Colonic mucosa (tissue), 4 donors: ENCODE measurements at regions not wholly inside any gene's neighbourhood (a gene's known extent, or its start where the extent isn't known, plus 50 kb on each side); places are given as distances from the start of the nearest gene placed in this dataset.

Experiments
- DNase-seq: peaks from one replicate; pipeline ENCODE4 v3.0.0-alpha.2; 2020
- H3K27ac ChIP-seq: fragments of 200-600 bp; one replicate; pipeline ENCODE4 v1.8.0; 2021
- H3K27me3 ChIP-seq: fragments of 200-600 bp; one replicate; pipeline ENCODE4 v1.8.0; 2021
- H3K36me3 ChIP-seq: fragments of 200-600 bp; one replicate; pipeline ENCODE4 v1.8.0; 2021
- H3K4me1 ChIP-seq: fragments of 200-600 bp; one replicate; pipeline ENCODE4 v1.8.0; 2021; ENCODE audit warnings: mild to moderate bottlenecking
- H3K4me3 ChIP-seq: fragments of 200-600 bp; one replicate; pipeline ENCODE4 v1.8.0; 2021
- H3K9ac ChIP-seq, 2 donors: one replicate each; pipeline ENCODE4 v1.7.0; 2013; ENCODE audit warnings: control low read depth in 2 of 2, low read depth in 2 of 2, low read length in 2 of 2
- H3K9me3 ChIP-seq: fragments of 200-600 bp; one replicate; pipeline ENCODE4 v1.8.0; 2021
- intact Hi-C: fragments of 100-400 bp; cut with DNase I; formaldehyde crosslinking; loops from one replicate; pipeline ENCODE4 v1.14.1; 2022
- TF ChIP-seq, protein P1 (sequence below): fragments of 200-600 bp; IDR thresholded peaks from one replicate; pipeline ENCODE4 v1.8.0; 2022; ENCODE audit warnings: antibody characterized with exemption, mild to moderate bottlenecking
- donor health status: healthy.
- donor health status: DM: no; HTN: no; CAD: no.
- donor health status: DM: no; HTN: no; CAD: no.

DNA sequence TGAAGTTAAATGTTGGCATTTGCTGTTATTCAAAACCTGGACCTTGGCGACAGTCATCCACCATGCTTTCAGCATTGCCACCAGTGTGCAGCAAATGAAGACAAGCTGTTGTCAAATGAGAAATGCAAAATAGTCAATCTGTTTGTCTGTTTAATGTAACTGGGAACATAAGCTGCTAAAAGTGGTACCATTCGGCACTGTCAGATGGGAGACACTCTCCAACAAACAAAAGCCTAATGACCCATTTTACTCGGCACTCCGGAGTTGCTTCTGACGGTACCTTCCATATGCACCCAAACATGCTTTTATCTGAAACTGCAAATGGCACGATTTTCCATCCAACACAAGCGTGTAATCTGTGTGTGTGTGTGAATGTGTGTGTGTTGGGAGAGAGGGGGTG lies 297.8 kb downstream of the MAF start:
- H3K36me3 ChIP-seq: no peaks in the 10 kb centered on the region
- TF ChIP-seq, protein P1, sequence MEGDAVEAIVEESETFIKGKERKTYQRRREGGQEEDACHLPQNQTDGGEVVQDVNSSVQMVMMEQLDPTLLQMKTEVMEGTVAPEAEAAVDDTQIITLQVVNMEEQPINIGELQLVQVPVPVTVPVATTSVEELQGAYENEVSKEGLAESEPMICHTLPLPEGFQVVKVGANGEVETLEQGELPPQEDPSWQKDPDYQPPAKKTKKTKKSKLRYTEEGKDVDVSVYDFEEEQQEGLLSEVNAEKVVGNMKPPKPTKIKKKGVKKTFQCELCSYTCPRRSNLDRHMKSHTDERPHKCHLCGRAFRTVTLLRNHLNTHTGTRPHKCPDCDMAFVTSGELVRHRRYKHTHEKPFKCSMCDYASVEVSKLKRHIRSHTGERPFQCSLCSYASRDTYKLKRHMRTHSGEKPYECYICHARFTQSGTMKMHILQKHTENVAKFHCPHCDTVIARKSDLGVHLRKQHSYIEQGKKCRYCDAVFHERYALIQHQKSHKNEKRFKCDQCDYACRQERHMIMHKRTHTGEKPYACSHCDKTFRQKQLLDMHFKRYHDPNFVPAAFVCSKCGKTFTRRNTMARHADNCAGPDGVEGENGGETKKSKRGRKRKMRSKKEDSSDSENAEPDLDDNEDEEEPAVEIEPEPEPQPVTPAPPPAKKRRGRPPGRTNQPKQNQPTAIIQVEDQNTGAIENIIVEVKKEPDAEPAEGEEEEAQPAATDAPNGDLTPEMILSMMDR: no peak
- no peak for DNase-seq
- H3K9ac ChIP-seq: no peak overlapping the region
- no peak overlapping the region for H3K4me3 ChIP-seq
- no peaks in the 10 kb centered on the region for H3K27me3 ChIP-seq
- no peak overlapping the region for H3K27ac ChIP-seq
- H3K4me1 ChIP-seq: no peaks in the 10 kb centered on the region
- H3K9me3 ChIP-seq: no peaks in the 10 kb centered on the region
- intact Hi-C loops: no loop called here

- H3K9me3 ChIP-seq: no peaks in the 10 kb centered on the region
- no peak overlapping the region for H3K9ac ChIP-seq
- no peaks in the 10 kb centered on the region for H3K4me1 ChIP-seq
- no peaks in the 10 kb centered on the region for H3K36me3 ChIP-seq
- H3K27ac ChIP-seq: no peak overlapping the region
- intact Hi-C loops: no loop called here
- DNase-seq: no peak
- TF ChIP-seq, protein P1: no peak
- no peak overlapping the region for H3K4me3 ChIP-seq
- H3K27me3 ChIP-seq: no peaks in the 10 kb centered on the region
These were observed 299.5 kb downstream of the MAF start for GRCh38 chr16:79301051-79301450.

- DNase-seq: no peak
- Histone ChIP-seq H3K4me3 (no peak overlapping the region), H3K4me1 (no peaks in the 10 kb centered on the region), H3K36me3 (no peaks in the 10 kb centered on the region), H3K27ac (no peak overlapping the region), H3K27me3 (no peaks in the 10 kb centered on the region), H3K9me3 (no peaks in the 10 kb centered on the region), H3K9ac (no peak overlapping the region)
- TF ChIP-seq, protein P1: no peak
- intact Hi-C loops: no loop called here
These were observed 301.4 kb downstream of the MAF start for GRCh38 chr16:79298894-79299799.

GRCh38 chr16:79298476-79298875 lies 302.1 kb downstream of the MAF start:
- no peaks in the 10 kb centered on the region for H3K9me3 ChIP-seq
- H3K27ac ChIP-seq: no peak overlapping the region
- no peak overlapping the region for H3K4me3 ChIP-seq
- TF ChIP-seq, protein P1: no peak
- no peaks in the 10 kb centered on the region for H3K4me1 ChIP-seq
- no peak for DNase-seq
- intact Hi-C loops: no loop called here
- H3K27me3 ChIP-seq: no peaks in the 10 kb centered on the region
- H3K9ac ChIP-seq: no peak overlapping the region
- H3K36me3 ChIP-seq: no peaks in the 10 kb centered on the region

GRCh38 chr16:79297805-79298204 lies 302.7 kb downstream of the MAF start:
- H3K27ac ChIP-seq: no peak overlapping the region
- H3K36me3 ChIP-seq: no peaks in the 10 kb centered on the region
- no peak overlapping the region for H3K4me3 ChIP-seq
- no peaks in the 10 kb centered on the region for H3K27me3 ChIP-seq
- H3K4me1 ChIP-seq: no peaks in the 10 kb centered on the region
- TF ChIP-seq, protein P1: no peak
- H3K9me3 ChIP-seq: no peaks in the 10 kb centered on the region
- intact Hi-C loops: no loop called here
- H3K9ac ChIP-seq: no peak overlapping the region
- DNase-seq: no peak
